SK-N-SH (cell line): ENCODE measurements at regions not wholly inside any gene's neighbourhood (a gene's known extent, or its start where the extent isn't known, plus 50 kb on each side); places are given as distances from the start of the nearest gene placed in this dataset.

ENCODE experiments used
- EP300 ChIP-seq, 2 experiments: IDR thresholded peaks; 2 replicates each; pipeline versions ENCODE4 v1.4.0 to v1.6.1; 2012; ENCODE audit warnings: borderline replicate concordance in 1 of 2, low read depth in 1 of 2, low read length in 1 of 2
- EZH2phosphoT487 ChIP-seq: fragments of 200-600 bp; sonication (generic); IDR thresholded peaks from 2 replicates; pipeline ENCODE4 v1.6.1; 2017; ENCODE audit warnings: low read depth, mixed run types, mild to moderate bottlenecking, antibody characterized with exemption, moderate library complexity, borderline replicate concordance
- FOSL2 ChIP-seq: IDR thresholded peaks from 2 replicates; pipeline ENCODE4 v1.4.0; 2012; ENCODE audit warnings: low read depth, mild to moderate bottlenecking, moderate library complexity, borderline replicate concordance
- GABPA ChIP-seq: IDR thresholded peaks from 2 replicates; pipeline ENCODE4 v1.4.0; 2012; ENCODE audit warnings: low read depth, mild to moderate bottlenecking
- MXI1 ChIP-seq: IDR thresholded peaks from 2 replicates; pipeline ENCODE4 v1.6.1; 2012; ENCODE audit warnings: mild to moderate bottlenecking, low read depth, low read length, improper control_type of control experiment
- POLR2AphosphoS5 ChIP-seq: IDR thresholded peaks from 2 replicates; pipeline ENCODE4 v1.6.1; 2012; ENCODE audit warnings: low read depth, low read length
- RAD21 ChIP-seq: IDR thresholded peaks from 2 replicates; pipeline ENCODE4 v1.6.1; 2012; ENCODE audit warnings: mild to moderate bottlenecking, low read length
- RCOR1 ChIP-seq: fragments of 150-350 bp; IDR thresholded peaks from 2 replicates; pipeline ENCODE4 v1.6.1; 2017; ENCODE audit warnings: antibody characterized with exemption, low read length
- RFX5 ChIP-seq: IDR thresholded peaks from 2 replicates; pipeline ENCODE4 v1.6.1; 2012; ENCODE audit warnings: mild to moderate bottlenecking, improper control_type of control experiment, low read length
- YY1 ChIP-seq: IDR thresholded peaks from 2 replicates; pipeline ENCODE4 v1.4.0; 2012; ENCODE audit warnings: low read depth, mild to moderate bottlenecking
- TF ChIP-seq, protein P1 (sequence below): fragments of 200-600 bp; sonication (generic); IDR thresholded peaks from 2 replicates; pipeline ENCODE4 v1.6.1; 2017; ENCODE audit warnings: antibody characterized with exemption, mild to moderate bottlenecking, moderate library complexity
- TF ChIP-seq, protein P2 (sequence below): IDR thresholded peaks from 2 replicates; pipeline ENCODE4 v1.4.0; 2012; ENCODE audit warnings: low read depth, borderline replicate concordance
- TF ChIP-seq, protein P3 (sequence below): IDR thresholded peaks from 2 replicates; pipeline ENCODE4 v1.6.1; 2012; ENCODE audit warnings: mild to moderate bottlenecking, low read depth, low read length, moderate library complexity
- TF ChIP-seq, protein P4 (sequence below): IDR thresholded peaks from 2 replicates; pipeline ENCODE4 v1.4.0; 2012; ENCODE audit warnings: low read depth, borderline replicate concordance

DNA sequence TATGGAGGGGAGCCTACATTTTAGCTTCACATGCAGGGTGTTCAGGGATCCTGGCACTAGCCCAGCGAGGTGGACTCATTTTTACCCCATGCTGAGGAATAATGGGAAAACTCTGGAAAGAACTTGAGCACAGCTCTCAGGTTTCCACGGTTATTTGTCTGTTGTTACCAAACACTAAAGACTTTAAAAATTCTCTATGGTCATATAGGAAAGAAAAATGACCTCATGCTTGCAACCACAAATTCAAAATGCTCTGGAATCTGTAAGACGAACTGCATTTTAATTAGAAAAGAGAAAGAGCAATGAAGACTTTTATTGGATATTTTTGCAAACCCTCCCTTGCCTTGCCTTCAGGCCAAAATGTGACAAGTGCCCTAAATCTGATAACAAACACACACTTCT, 606.9 kb downstream of the EBF1 start:
- TF ChIP-seq, protein P1, sequence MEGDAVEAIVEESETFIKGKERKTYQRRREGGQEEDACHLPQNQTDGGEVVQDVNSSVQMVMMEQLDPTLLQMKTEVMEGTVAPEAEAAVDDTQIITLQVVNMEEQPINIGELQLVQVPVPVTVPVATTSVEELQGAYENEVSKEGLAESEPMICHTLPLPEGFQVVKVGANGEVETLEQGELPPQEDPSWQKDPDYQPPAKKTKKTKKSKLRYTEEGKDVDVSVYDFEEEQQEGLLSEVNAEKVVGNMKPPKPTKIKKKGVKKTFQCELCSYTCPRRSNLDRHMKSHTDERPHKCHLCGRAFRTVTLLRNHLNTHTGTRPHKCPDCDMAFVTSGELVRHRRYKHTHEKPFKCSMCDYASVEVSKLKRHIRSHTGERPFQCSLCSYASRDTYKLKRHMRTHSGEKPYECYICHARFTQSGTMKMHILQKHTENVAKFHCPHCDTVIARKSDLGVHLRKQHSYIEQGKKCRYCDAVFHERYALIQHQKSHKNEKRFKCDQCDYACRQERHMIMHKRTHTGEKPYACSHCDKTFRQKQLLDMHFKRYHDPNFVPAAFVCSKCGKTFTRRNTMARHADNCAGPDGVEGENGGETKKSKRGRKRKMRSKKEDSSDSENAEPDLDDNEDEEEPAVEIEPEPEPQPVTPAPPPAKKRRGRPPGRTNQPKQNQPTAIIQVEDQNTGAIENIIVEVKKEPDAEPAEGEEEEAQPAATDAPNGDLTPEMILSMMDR = no peak
- TF ChIP-seq YY1 = no peak
- TF ChIP-seq RAD21 = no peak
- TF ChIP-seq EP300 (IDR thresholded peaks at IDR 0.05; ENCODE audit: borderline replicate concordance in 1 of 2, low read depth in 1 of 2, low read length in 1 of 2) = no peak
- TF ChIP-seq GABPA = no peak
- no peak for TF ChIP-seq POLR2AphosphoS5
- TF ChIP-seq, protein P2, sequence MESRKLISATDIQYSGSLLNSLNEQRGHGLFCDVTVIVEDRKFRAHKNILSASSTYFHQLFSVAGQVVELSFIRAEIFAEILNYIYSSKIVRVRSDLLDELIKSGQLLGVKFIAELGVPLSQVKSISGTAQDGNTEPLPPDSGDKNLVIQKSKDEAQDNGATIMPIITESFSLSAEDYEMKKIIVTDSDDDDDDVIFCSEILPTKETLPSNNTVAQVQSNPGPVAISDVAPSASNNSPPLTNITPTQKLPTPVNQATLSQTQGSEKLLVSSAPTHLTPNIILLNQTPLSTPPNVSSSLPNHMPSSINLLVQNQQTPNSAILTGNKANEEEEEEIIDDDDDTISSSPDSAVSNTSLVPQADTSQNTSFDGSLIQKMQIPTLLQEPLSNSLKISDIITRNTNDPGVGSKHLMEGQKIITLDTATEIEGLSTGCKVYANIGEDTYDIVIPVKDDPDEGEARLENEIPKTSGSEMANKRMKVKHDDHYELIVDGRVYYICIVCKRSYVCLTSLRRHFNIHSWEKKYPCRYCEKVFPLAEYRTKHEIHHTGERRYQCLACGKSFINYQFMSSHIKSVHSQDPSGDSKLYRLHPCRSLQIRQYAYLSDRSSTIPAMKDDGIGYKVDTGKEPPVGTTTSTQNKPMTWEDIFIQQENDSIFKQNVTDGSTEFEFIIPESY = no peak
- TF ChIP-seq, protein P3, sequence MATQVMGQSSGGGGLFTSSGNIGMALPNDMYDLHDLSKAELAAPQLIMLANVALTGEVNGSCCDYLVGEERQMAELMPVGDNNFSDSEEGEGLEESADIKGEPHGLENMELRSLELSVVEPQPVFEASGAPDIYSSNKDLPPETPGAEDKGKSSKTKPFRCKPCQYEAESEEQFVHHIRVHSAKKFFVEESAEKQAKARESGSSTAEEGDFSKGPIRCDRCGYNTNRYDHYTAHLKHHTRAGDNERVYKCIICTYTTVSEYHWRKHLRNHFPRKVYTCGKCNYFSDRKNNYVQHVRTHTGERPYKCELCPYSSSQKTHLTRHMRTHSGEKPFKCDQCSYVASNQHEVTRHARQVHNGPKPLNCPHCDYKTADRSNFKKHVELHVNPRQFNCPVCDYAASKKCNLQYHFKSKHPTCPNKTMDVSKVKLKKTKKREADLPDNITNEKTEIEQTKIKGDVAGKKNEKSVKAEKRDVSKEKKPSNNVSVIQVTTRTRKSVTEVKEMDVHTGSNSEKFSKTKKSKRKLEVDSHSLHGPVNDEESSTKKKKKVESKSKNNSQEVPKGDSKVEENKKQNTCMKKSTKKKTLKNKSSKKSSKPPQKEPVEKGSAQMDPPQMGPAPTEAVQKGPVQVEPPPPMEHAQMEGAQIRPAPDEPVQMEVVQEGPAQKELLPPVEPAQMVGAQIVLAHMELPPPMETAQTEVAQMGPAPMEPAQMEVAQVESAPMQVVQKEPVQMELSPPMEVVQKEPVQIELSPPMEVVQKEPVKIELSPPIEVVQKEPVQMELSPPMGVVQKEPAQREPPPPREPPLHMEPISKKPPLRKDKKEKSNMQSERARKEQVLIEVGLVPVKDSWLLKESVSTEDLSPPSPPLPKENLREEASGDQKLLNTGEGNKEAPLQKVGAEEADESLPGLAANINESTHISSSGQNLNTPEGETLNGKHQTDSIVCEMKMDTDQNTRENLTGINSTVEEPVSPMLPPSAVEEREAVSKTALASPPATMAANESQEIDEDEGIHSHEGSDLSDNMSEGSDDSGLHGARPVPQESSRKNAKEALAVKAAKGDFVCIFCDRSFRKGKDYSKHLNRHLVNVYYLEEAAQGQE = no peak
- TF ChIP-seq EZH2phosphoT487 = no peak
- TF ChIP-seq FOSL2 = no peak
- TF ChIP-seq, protein P4, sequence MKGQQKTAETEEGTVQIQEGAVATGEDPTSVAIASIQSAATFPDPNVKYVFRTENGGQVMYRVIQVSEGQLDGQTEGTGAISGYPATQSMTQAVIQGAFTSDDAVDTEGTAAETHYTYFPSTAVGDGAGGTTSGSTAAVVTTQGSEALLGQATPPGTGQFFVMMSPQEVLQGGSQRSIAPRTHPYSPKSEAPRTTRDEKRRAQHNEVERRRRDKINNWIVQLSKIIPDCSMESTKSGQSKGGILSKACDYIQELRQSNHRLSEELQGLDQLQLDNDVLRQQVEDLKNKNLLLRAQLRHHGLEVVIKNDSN = no peak
- no peak for TF ChIP-seq RCOR1
- no peak for TF ChIP-seq MXI1
- no peak for TF ChIP-seq RFX5
